HCT116 (cell line): ENCODE measurements at regions not wholly inside any gene's neighbourhood (a gene's known extent, or its start where the extent isn't known, plus 50 kb on each side); places are given as distances from the start of the nearest gene placed in this dataset.

Experiments used
- CBX3 ChIP-seq: IDR thresholded peaks from 2 replicates; pipeline ENCODE4 v1.6.1; 2012; ENCODE audit warnings: low read depth
- CEBPB ChIP-seq: IDR thresholded peaks from 2 replicates; pipeline ENCODE4 v1.6.1; 2012; ENCODE audit warnings: low read depth
- EGR1 ChIP-seq: IDR thresholded peaks from 2 replicates; pipeline ENCODE4 v1.6.1; 2012; ENCODE audit warnings: low read depth
- EZH2 ChIP-seq: fragments of 200-600 bp; sonication (generic); IDR thresholded peaks from 2 replicates; pipeline ENCODE4 v1.6.1; 2017; ENCODE audit warnings: antibody characterized with exemption, mixed run types
- FOSL1 ChIP-seq: IDR thresholded peaks from 2 replicates; pipeline ENCODE4 v1.6.1; 2012; ENCODE audit warnings: low read depth
- POLR2A ChIP-seq: IDR thresholded peaks from 2 replicates; pipeline ENCODE4 v1.7.0; 2011; ENCODE audit warnings: borderline replicate concordance; ENCODE audit not compliant: insufficient read depth, insufficient read length; ENCODE audit errors: extremely low read depth
- POLR2AphosphoS5 ChIP-seq: IDR thresholded peaks from 2 replicates; pipeline ENCODE4 v1.6.1; 2011; ENCODE audit warnings: mild to moderate bottlenecking, low read depth, low read length, moderate library complexity
- SRF ChIP-seq: IDR thresholded peaks from 2 replicates; pipeline ENCODE4 v1.6.1; 2012; ENCODE audit warnings: low read depth
- TF ChIP-seq, protein P1 (sequence below), 3 experiments: fragments of 200-600 bp in 1 of 3; sonication (generic) in 1 of 3; IDR thresholded peaks in 2 of 3; conservative IDR thresholded peaks in 1 of 3; 2 replicates each; pipeline ENCODE4 v1.5.1; 2012 to 2017; ENCODE audit warnings: low read depth in 2 of 3, low read length in 2 of 3, antibody characterized with exemption in 1 of 3, borderline replicate concordance in 1 of 3, control low read depth in 1 of 3, mild to moderate bottlenecking in 1 of 3, mixed read lengths in 1 of 3, mixed run types in 1 of 3, moderate library complexity in 1 of 3; ENCODE audit not compliant: insufficient read depth in 1 of 3
- TF ChIP-seq, protein P2 (sequence below): IDR thresholded peaks from 2 replicates; pipeline ENCODE4 v1.6.1; 2012

DNA sequence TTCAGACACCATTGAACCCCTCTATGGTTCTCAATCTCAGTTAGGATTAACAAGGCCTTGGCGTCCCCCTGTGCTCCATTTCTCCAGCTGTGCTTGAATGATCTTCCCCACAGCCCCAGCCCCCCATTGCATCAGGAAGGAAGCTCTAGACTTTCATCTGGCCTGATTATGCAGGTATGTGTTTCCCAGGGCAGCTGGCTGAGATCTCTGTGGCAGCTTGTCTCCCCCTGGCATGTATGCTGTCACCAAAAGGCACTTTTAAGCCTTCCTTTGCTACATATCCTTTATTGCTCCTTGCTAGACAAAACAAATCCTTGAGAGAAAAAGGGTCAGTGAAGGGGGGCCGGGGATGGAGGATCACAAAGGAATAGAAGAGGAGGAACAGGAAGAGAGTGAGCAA is 1056.0 kb upstream of the SLIT2 start:
- TF ChIP-seq, protein P1, sequence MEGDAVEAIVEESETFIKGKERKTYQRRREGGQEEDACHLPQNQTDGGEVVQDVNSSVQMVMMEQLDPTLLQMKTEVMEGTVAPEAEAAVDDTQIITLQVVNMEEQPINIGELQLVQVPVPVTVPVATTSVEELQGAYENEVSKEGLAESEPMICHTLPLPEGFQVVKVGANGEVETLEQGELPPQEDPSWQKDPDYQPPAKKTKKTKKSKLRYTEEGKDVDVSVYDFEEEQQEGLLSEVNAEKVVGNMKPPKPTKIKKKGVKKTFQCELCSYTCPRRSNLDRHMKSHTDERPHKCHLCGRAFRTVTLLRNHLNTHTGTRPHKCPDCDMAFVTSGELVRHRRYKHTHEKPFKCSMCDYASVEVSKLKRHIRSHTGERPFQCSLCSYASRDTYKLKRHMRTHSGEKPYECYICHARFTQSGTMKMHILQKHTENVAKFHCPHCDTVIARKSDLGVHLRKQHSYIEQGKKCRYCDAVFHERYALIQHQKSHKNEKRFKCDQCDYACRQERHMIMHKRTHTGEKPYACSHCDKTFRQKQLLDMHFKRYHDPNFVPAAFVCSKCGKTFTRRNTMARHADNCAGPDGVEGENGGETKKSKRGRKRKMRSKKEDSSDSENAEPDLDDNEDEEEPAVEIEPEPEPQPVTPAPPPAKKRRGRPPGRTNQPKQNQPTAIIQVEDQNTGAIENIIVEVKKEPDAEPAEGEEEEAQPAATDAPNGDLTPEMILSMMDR (IDR thresholded peaks at IDR 0.05 in 2 of 3, conservative IDR thresholded peaks at IDR 0.05 in 1 of 3; ENCODE audit: borderline replicate concordance in 1 of 3, insufficient read depth in 1 of 3, low read depth in 2 of 3, low read length in 2 of 3): no peak
- TF ChIP-seq EZH2: no peak
- TF ChIP-seq FOSL1: no peak
- TF ChIP-seq, protein P2, sequence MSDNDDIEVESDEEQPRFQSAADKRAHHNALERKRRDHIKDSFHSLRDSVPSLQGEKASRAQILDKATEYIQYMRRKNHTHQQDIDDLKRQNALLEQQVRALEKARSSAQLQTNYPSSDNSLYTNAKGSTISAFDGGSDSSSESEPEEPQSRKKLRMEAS: no peak
- no peak for TF ChIP-seq CBX3
- no peak for TF ChIP-seq CEBPB
- TF ChIP-seq POLR2AphosphoS5: no peak
- TF ChIP-seq POLR2A: no peak
- TF ChIP-seq SRF: no peak
- no peak for TF ChIP-seq EGR1
